SK-N-SH treated with all-trans-retinoic acid at 6 μM for 48 hours (cell line): ENCODE measurements at regions not wholly inside any gene's neighbourhood (a gene's known extent, or its start where the extent isn't known, plus 50 kb on each side); places are given as distances from the start of the nearest gene placed in this dataset.

Experiments used
- ATAC-seq: fragments of 200-7000 bp; cut with Tn5 transposase; 3 replicates; pipeline ENCODE4 v1.9.1; 2020; ENCODE audit warnings: mild to moderate bottlenecking, moderate library complexity
- ARNTL ChIP-seq: fragments of 450-650 bp; formaldehyde crosslinking; IDR thresholded peaks from 2 replicates; pipeline ENCODE4 v1.5.0; 2020; ENCODE audit warnings: low read depth, mild to moderate bottlenecking, moderate library complexity, borderline replicate concordance
- BACH2 ChIP-seq: fragments of 250-450 bp; sonication (Bioruptor Pico); IDR thresholded peaks from 2 replicates; pipeline ENCODE4 v1.9.0; 2021; ENCODE audit warnings: mild to moderate bottlenecking, borderline replicate concordance
- CSDC2 ChIP-seq: fragments of 250-450 bp; sonication (Bioruptor Pico); IDR thresholded peaks from 2 replicates; pipeline ENCODE4 v1.5.0; 2020; ENCODE audit warnings: mild to moderate bottlenecking, moderate library complexity
- CSRNP3 ChIP-seq: fragments of 250-450 bp; sonication (Bioruptor Pico); IDR thresholded peaks from 2 replicates; pipeline ENCODE4 v1.5.1; 2021; ENCODE audit warnings: mild to moderate bottlenecking, moderate library complexity
- ESRRG ChIP-seq: fragments of 250-450 bp; sonication (Bioruptor Pico); IDR thresholded peaks from 2 replicates; pipeline ENCODE4 v1.6.1; 2021; ENCODE audit warnings: mild to moderate bottlenecking
- GLIS3 ChIP-seq: fragments of 250-450 bp; sonication (Bioruptor Pico); IDR thresholded peaks from 2 replicates; pipeline ENCODE4 v1.5.0; 2020; ENCODE audit warnings: mild to moderate bottlenecking, moderate library complexity
- ISL1 ChIP-seq: fragments of 250-450 bp; sonication (Bioruptor Pico); IDR thresholded peaks from 2 replicates; pipeline ENCODE4 v2.1.2; 2022; ENCODE audit warnings: mild to moderate bottlenecking, moderate library complexity
- OSR1 ChIP-seq: fragments of 250-450 bp; sonication (Bioruptor Pico); IDR thresholded peaks from 2 replicates; pipeline ENCODE4 v1.8.0; 2022; ENCODE audit warnings: moderate library complexity, mild to moderate bottlenecking, inconsistent platforms
- PATZ1 ChIP-seq: fragments of 250-450 bp; sonication (Bioruptor Pico); IDR thresholded peaks from 2 replicates; pipeline ENCODE4 v1.8.0; 2020; ENCODE audit warnings: mild to moderate bottlenecking, moderate library complexity, borderline replicate concordance
- POU6F1 ChIP-seq: fragments of 250-450 bp; sonication (Bioruptor Pico); IDR thresholded peaks from 2 replicates; pipeline ENCODE4 v1.8.0; 2021; ENCODE audit warnings: low read depth, mild to moderate bottlenecking, moderate library complexity, borderline replicate concordance
- PPARA ChIP-seq: fragments of 250-450 bp; sonication (Bioruptor Pico); IDR thresholded peaks from 2 replicates; pipeline ENCODE4 v1.5.0; 2020; ENCODE audit warnings: mild to moderate bottlenecking, borderline replicate concordance
- RARB ChIP-seq: fragments of 250-450 bp; sonication (Bioruptor Pico); IDR thresholded peaks from 2 replicates; pipeline ENCODE4 v1.8.0; 2021; ENCODE audit warnings: mild to moderate bottlenecking, moderate library complexity
- SNAI2 ChIP-seq: fragments of 250-450 bp; sonication (Bioruptor Pico); IDR thresholded peaks from 2 replicates; pipeline ENCODE4 v1.5.0; 2020; ENCODE audit warnings: mild to moderate bottlenecking, moderate library complexity
- TCF4 ChIP-seq: fragments of 250-450 bp; sonication (Bioruptor Pico); IDR thresholded peaks from 2 replicates; pipeline ENCODE4 v1.8.0; 2021; ENCODE audit warnings: mild to moderate bottlenecking, moderate library complexity, borderline replicate concordance
- TSHZ2 ChIP-seq: fragments of 250-450 bp; sonication (Bioruptor Pico); IDR thresholded peaks from 2 replicates; pipeline ENCODE4 v1.5.0; 2020; ENCODE audit warnings: mild to moderate bottlenecking, moderate library complexity
- ZFP3 ChIP-seq: fragments of 250-450 bp; sonication (Bioruptor Pico); IDR thresholded peaks from 2 replicates; pipeline ENCODE4 v1.5.0; 2020; ENCODE audit warnings: mild to moderate bottlenecking, moderate library complexity
- ZFP30 ChIP-seq: fragments of 450-650 bp; formaldehyde crosslinking; IDR thresholded peaks from 2 replicates; pipeline ENCODE4 v1.5.0; 2022; ENCODE audit warnings: mild to moderate bottlenecking, moderate library complexity
- ZNF565 ChIP-seq: fragments of 450-650 bp; formaldehyde crosslinking; conservative IDR thresholded peaks from 2 replicates; pipeline ENCODE4 v1.5.0; 2020; ENCODE audit warnings: low read depth, mild to moderate bottlenecking, moderate library complexity
- ZNF70 ChIP-seq: fragments of 450-650 bp; formaldehyde crosslinking; IDR thresholded peaks from 2 replicates; pipeline ENCODE4 v1.5.0; 2020; ENCODE audit warnings: mild to moderate bottlenecking, moderate library complexity
- ZNF8 ChIP-seq: fragments of 450-650 bp; formaldehyde crosslinking; IDR thresholded peaks from 2 replicates; pipeline ENCODE4 v1.5.0; 2020; ENCODE audit warnings: mild to moderate bottlenecking, moderate library complexity

- ATAC-seq: no peak
- TF ChIP-seq CSDC2 (CRISPR knock-in tag): no peak
- no peak for TF ChIP-seq ZNF565
- TF ChIP-seq OSR1 (CRISPR knock-in tag): no peak
- TF ChIP-seq TSHZ2: no peak
- no peak for TF ChIP-seq ZFP3
- no peak for TF ChIP-seq BACH2 (CRISPR knock-in tag)
- no peak for TF ChIP-seq ESRRG (CRISPR knock-in tag)
- TF ChIP-seq PPARA (CRISPR knock-in tag): no peak
- TF ChIP-seq ZFP30 (CRISPR knock-in tag): no peak
- TF ChIP-seq GLIS3 (CRISPR knock-in tag): no peak
- TF ChIP-seq TCF4 (CRISPR knock-in tag): no peak
- no peak for TF ChIP-seq ZNF70 (CRISPR knock-in tag)
- TF ChIP-seq ZNF8 (CRISPR knock-in tag): no peak
- TF ChIP-seq ISL1 (CRISPR knock-in tag): no peak
- TF ChIP-seq POU6F1: no peak
- TF ChIP-seq CSRNP3: no peak
- no peak for TF ChIP-seq RARB (CRISPR knock-in tag)
- no peak for TF ChIP-seq PATZ1 (CRISPR knock-in tag)
These were observed 206.5 kb downstream of the SUDS3 start for GRCh38 chr12:118582863-118583262.

GRCh38 chr12:118586433-118586832 lies 210.1 kb downstream of the SUDS3 start:
- TF ChIP-seq ZNF8 (CRISPR knock-in tag) (no peak), PPARA (CRISPR knock-in tag) (no peak)

GRCh38 chr12:118589162-118589561 lies 212.8 kb downstream of the SUDS3 start:
- no peak for ATAC-seq
- no peak for TF ChIP-seq ZNF70 (CRISPR knock-in tag)
- no peak for TF ChIP-seq PPARA (CRISPR knock-in tag)
- no peak for TF ChIP-seq ZNF565
- no peak for TF ChIP-seq ARNTL (CRISPR knock-in tag)
- TF ChIP-seq CSRNP3: no peak
- no peak for TF ChIP-seq BACH2 (CRISPR knock-in tag)
- no peak for TF ChIP-seq ZFP3
- no peak for TF ChIP-seq CSDC2 (CRISPR knock-in tag)
- no peak for TF ChIP-seq ZNF8 (CRISPR knock-in tag)
- no peak for TF ChIP-seq OSR1 (CRISPR knock-in tag)
- TF ChIP-seq ISL1 (CRISPR knock-in tag): no peak
- TF ChIP-seq RARB (CRISPR knock-in tag): no peak
- TF ChIP-seq SNAI2 (CRISPR knock-in tag): no peak

More at GRCh38 chr12:118586433-118586832, 210.1 kb downstream of the SUDS3 start:
- no peak for ATAC-seq
